Endodermal cell (in vitro differentiated cells): ENCODE measurements at regions not wholly inside any gene's neighbourhood (a gene's known extent, or its start where the extent isn't known, plus 50 kb on each side); places are given as distances from the start of the nearest gene placed in this dataset.

Source experiments
- DNase-seq: peaks from one replicate; pipeline ENCODE4 v3.0.0-alpha.2; 2017
- H3K27ac ChIP-seq: 2 replicates; pipeline ENCODE4 v1.5.1; 2013; ENCODE audit warnings: mild to moderate bottlenecking, low read depth, low read length, moderate library complexity
- H3K27me3 ChIP-seq: 2 replicates; pipeline ENCODE4 v1.6.1; 2013; ENCODE audit warnings: mild to moderate bottlenecking, low read length, moderate library complexity; ENCODE audit not compliant: insufficient read depth, control insufficient read depth, poor library complexity, severe bottlenecking
- H3K36me3 ChIP-seq: 2 replicates; pipeline ENCODE4 v1.7.0; 2013; ENCODE audit warnings: mild to moderate bottlenecking, low read length, moderate library complexity; ENCODE audit not compliant: control insufficient read depth, insufficient read depth
- H3K4me1 ChIP-seq: one replicate; pipeline ENCODE4 v1.7.0; 2013; ENCODE audit warnings: low read length; ENCODE audit not compliant: control insufficient read depth, insufficient read depth
- H3K4me3 ChIP-seq: 2 replicates; pipeline ENCODE4 v1.5.1; 2013; ENCODE audit warnings: mild to moderate bottlenecking, low read length, moderate library complexity
- H3K9ac ChIP-seq: 2 replicates; pipeline ENCODE4 v1.6.1; 2013; ENCODE audit warnings: mild to moderate bottlenecking, low read length, moderate library complexity; ENCODE audit not compliant: poor library complexity, severe bottlenecking; ENCODE audit errors: extremely low read depth
- H3K9me3 ChIP-seq: 2 replicates; pipeline ENCODE4 v1.6.1; 2013; ENCODE audit warnings: mild to moderate bottlenecking, low read length, moderate library complexity; ENCODE audit not compliant: control insufficient read depth
- H3K27ac Mint-ChIP-seq: 2 replicates; pipeline ENCODE4 v1.8.0; 2020; ENCODE audit warnings: mixed read lengths
- H3K27me3 Mint-ChIP-seq: 2 replicates; pipeline ENCODE4 v1.8.0; 2021; ENCODE audit warnings: mild to moderate bottlenecking, mixed read lengths; ENCODE audit not compliant: insufficient read depth
- H3K36me3 Mint-ChIP-seq: 2 replicates; pipeline ENCODE4 v1.8.0; 2020; ENCODE audit warnings: low read depth, mixed read lengths
- H3K4me1 Mint-ChIP-seq: 2 replicates; pipeline ENCODE4 v1.8.0; 2020; ENCODE audit warnings: mixed read lengths
- H3K4me3 Mint-ChIP-seq: 2 replicates; pipeline ENCODE4 v1.8.0; 2020; ENCODE audit warnings: mild to moderate bottlenecking, moderate library complexity, mixed read lengths
- H3K9me3 Mint-ChIP-seq: 2 replicates; pipeline ENCODE4 v1.8.0; 2020; ENCODE audit warnings: mild to moderate bottlenecking, mixed read lengths
- WGBS, 2 experiments: methylation state at CpG; one replicate each; pipeline versions ENCODE4 v1.1.5 to v1.1.7; 2013; ENCODE audit warnings: missing lambda C conversion rate in 2 of 2, mixed read lengths in 1 of 2; ENCODE audit not compliant: insufficient coverage in 1 of 2, insufficient read length in 1 of 2; 5-methylcytosine and 5-hydroxymethylcytosine counted together
- TF ChIP-seq, protein P1 (sequence below): fragments of 200-600 bp; sonication (generic); conservative IDR thresholded peaks from 2 replicates; pipeline ENCODE4 v1.5.0; 2021; ENCODE audit warnings: antibody characterized with exemption, mild to moderate bottlenecking

DNA sequence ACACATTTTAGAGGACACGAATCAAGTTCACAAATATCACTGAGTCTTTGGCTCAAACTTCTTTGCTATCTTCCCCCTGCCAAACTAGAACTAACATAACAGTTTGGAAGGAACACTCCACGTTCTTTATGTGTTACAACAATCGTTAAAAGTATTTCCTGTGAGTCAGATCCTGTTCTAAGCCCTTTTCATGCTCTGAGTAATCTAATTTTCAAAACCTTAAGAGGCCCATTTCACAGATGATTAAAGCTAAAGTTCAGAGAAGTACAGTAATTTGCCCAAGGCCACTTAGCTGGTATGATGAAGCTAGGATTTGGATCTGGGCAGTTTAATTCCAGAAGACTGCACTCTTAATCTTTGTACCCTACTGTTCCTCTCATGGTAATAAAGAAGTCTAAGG is 854.4 kb upstream of the INTU start:
- Mint-ChIP-seq H3K27ac (no peak overlapping the region), H3K4me3 (no peak overlapping the region), H3K36me3 (no peaks in the 10 kb centered on the region), H3K4me1 (peaks cover 9% of the 10 kb centered on the region), H3K9me3 (no peaks in the 10 kb centered on the region), H3K27me3 (no peaks in the 10 kb centered on the region)
- DNase-seq = no peak
- Histone ChIP-seq H3K4me3 (no peak overlapping the region), H3K9me3 (no peaks in the 10 kb centered on the region), H3K27ac (no peak overlapping the region), H3K27me3 (no peaks in the 10 kb centered on the region), H3K9ac (no peak overlapping the region), H3K4me1 (no peaks in the 10 kb centered on the region), H3K36me3 (no peaks in the 10 kb centered on the region)
- WGBS, 2 experiments = 74 to 85% methylated on average over 2 to 3 of the region's 3 CpGs
- TF ChIP-seq, protein P1, sequence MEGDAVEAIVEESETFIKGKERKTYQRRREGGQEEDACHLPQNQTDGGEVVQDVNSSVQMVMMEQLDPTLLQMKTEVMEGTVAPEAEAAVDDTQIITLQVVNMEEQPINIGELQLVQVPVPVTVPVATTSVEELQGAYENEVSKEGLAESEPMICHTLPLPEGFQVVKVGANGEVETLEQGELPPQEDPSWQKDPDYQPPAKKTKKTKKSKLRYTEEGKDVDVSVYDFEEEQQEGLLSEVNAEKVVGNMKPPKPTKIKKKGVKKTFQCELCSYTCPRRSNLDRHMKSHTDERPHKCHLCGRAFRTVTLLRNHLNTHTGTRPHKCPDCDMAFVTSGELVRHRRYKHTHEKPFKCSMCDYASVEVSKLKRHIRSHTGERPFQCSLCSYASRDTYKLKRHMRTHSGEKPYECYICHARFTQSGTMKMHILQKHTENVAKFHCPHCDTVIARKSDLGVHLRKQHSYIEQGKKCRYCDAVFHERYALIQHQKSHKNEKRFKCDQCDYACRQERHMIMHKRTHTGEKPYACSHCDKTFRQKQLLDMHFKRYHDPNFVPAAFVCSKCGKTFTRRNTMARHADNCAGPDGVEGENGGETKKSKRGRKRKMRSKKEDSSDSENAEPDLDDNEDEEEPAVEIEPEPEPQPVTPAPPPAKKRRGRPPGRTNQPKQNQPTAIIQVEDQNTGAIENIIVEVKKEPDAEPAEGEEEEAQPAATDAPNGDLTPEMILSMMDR = no peak

GRCh38 chr4:126779001-126779400 is 853.8 kb upstream of the INTU start:
- Mint-ChIP-seq H3K27ac (no peak overlapping the region), H3K27me3 (no peaks in the 10 kb centered on the region), H3K9me3 (no peaks in the 10 kb centered on the region), H3K4me3 (no peak overlapping the region), H3K4me1 (peaks cover 9% of the 10 kb centered on the region), H3K36me3 (no peaks in the 10 kb centered on the region)
- H3K27ac ChIP-seq = no peak overlapping the region
- TF ChIP-seq, protein P1 = no peak
- no peak for DNase-seq
- no peaks in the 10 kb centered on the region for H3K36me3 ChIP-seq
- H3K27me3 ChIP-seq = no peaks in the 10 kb centered on the region
- H3K9me3 ChIP-seq = no peaks in the 10 kb centered on the region
- H3K9ac ChIP-seq = no peak overlapping the region
- H3K4me3 ChIP-seq = no peak overlapping the region
- no peaks in the 10 kb centered on the region for H3K4me1 ChIP-seq
- WGBS, 2 experiments = 95% methylated on average over 4 of the region's 4 CpGs; no CpG with 5 or more reads in 1 of the 2 experiments

GRCh38 chr4:126779436-126780166 is 853.2 kb upstream of the INTU start:
- peak; percentile 50 for DNase-seq
- H3K36me3 ChIP-seq = no peaks in the 10 kb centered on the region
- Mint-ChIP-seq H3K27ac (no peak overlapping the region), H3K36me3 (no peaks in the 10 kb centered on the region), H3K4me3 (no peak overlapping the region), H3K9me3 (no peaks in the 10 kb centered on the region), H3K27me3 (no peaks in the 10 kb centered on the region), H3K4me1 (peaks cover 9% of the 10 kb centered on the region)
- H3K27ac ChIP-seq = no peak overlapping the region
- no peaks in the 10 kb centered on the region for H3K9me3 ChIP-seq
- no peaks in the 10 kb centered on the region for H3K4me1 ChIP-seq
- TF ChIP-seq, protein P1 = no peak
- WGBS, 2 experiments = 93 to 94% methylated on average over 21 to 22 of the region's 22 CpGs
- no peaks in the 10 kb centered on the region for H3K27me3 ChIP-seq
- H3K9ac ChIP-seq = no peak overlapping the region
- no peak overlapping the region for H3K4me3 ChIP-seq
